GM12872 (cell line): ENCODE measurements at regions not wholly inside any gene's neighbourhood (a gene's known extent, or its start where the extent isn't known, plus 50 kb on each side); places are given as distances from the start of the nearest gene placed in this dataset.

Experiments used
- TF ChIP-seq, protein P1 (sequence below): IDR thresholded peaks from 3 replicates; pipeline ENCODE4 v1.5.1; 2011; ENCODE audit warnings: low read depth, mild to moderate bottlenecking, low read length, moderate library complexity; ENCODE audit not compliant: insufficient read depth

- TF ChIP-seq, protein P1, sequence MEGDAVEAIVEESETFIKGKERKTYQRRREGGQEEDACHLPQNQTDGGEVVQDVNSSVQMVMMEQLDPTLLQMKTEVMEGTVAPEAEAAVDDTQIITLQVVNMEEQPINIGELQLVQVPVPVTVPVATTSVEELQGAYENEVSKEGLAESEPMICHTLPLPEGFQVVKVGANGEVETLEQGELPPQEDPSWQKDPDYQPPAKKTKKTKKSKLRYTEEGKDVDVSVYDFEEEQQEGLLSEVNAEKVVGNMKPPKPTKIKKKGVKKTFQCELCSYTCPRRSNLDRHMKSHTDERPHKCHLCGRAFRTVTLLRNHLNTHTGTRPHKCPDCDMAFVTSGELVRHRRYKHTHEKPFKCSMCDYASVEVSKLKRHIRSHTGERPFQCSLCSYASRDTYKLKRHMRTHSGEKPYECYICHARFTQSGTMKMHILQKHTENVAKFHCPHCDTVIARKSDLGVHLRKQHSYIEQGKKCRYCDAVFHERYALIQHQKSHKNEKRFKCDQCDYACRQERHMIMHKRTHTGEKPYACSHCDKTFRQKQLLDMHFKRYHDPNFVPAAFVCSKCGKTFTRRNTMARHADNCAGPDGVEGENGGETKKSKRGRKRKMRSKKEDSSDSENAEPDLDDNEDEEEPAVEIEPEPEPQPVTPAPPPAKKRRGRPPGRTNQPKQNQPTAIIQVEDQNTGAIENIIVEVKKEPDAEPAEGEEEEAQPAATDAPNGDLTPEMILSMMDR = no peak
Observed at GRCh38 chr5:60512117-60512516, 187.8 kb downstream of the DEPDC1B start.

- TF ChIP-seq, protein P1 = no peak
Observed at GRCh38 chr5:60510663-60511062, 189.3 kb downstream of the DEPDC1B start.

- TF ChIP-seq, protein P1 = no peak
Observed at GRCh38 chr5:60510049-60510448, 189.9 kb downstream of the DEPDC1B start.

DNA sequence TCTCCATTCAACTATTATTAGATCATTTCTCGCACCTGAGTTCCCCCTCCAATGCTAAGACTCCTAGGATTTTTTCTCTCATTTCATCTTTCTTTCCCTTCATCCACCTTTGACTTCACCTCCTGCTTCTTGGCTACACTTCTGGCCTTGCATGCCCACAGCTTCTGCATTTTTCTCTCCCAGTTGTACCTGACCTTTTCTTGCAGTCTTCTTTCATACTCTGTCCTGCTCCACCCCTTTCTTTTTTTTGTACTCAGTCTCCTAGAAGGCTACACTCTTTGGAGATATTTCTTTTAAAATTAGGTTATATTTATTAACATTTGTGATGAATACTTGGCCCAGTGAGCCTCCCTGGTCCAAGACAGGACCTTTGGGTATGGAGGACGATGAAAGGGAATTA is 190.4 kb downstream of the DEPDC1B start:
- TF ChIP-seq, protein P1 = no peak

GRCh38 chr5:60507687-60508086 is 192.3 kb downstream of the DEPDC1B start:
- TF ChIP-seq, protein P1 = no peak

GRCh38 chr5:60505373-60506171 is 194.4 kb downstream of the DEPDC1B start:
- TF ChIP-seq, protein P1 = no peak

- TF ChIP-seq, protein P1 = no peak
Observed at GRCh38 chr5:60504342-60504741, 195.6 kb downstream of the DEPDC1B start.
